Activated effector memory CD4-positive, alpha-beta T cell treated with anti-CD3 and anti-CD28 coated beads, Interleukin-2, amount 50 U/mL, for 16 hours (primary cell): ENCODE measurements at regions not wholly inside any gene's neighbourhood (a gene's known extent, or its start where the extent isn't known, plus 50 kb on each side); places are given as distances from the start of the nearest gene placed in this dataset.

Experiments used
- DNase-seq: peaks from one replicate; pipeline ENCODE4 v3.0.0-alpha.2; 2020

- DNase-seq = no peak
Observed at GRCh38 chr9:2465516-2465915, 156.1 kb upstream of the VLDLR start.

- no peak for DNase-seq
Observed at GRCh38 chr9:2465921-2466460, 155.6 kb upstream of the VLDLR start.

- no peak for DNase-seq
Observed at GRCh38 chr9:2466703-2467102, 154.9 kb upstream of the VLDLR start.

GRCh38 chr9:2469681-2470221 is 151.8 kb upstream of the VLDLR start:
- no peak for DNase-seq

- no peak for DNase-seq
Observed at GRCh38 chr9:2473681-2474080, 147.9 kb upstream of the VLDLR start.

GRCh38 chr9:2477755-2478154 is 143.8 kb upstream of the VLDLR start:
- no peak for DNase-seq

- no peak for DNase-seq
Observed at GRCh38 chr9:2478421-2478820, 143.2 kb upstream of the VLDLR start.

- DNase-seq = no peak
Observed at GRCh38 chr9:2479056-2479565, 142.5 kb upstream of the VLDLR start.

GRCh38 chr9:2480255-2480837 is 141.2 kb upstream of the VLDLR start:
- no peak for DNase-seq

GRCh38 chr9:2481216-2481615 is 140.4 kb upstream of the VLDLR start:
- DNase-seq = no peak

GRCh38 chr9:2486988-2487387 is 134.6 kb upstream of the VLDLR start:
- no peak for DNase-seq

GRCh38 chr9:2489838-2490314 is 131.7 kb upstream of the VLDLR start:
- DNase-seq = no peak

GRCh38 chr9:2492161-2492560 is 129.4 kb upstream of the VLDLR start:
- no peak for DNase-seq

- DNase-seq = no peak
Observed at GRCh38 chr9:2493109-2493508, 128.5 kb upstream of the VLDLR start.

GRCh38 chr9:2493529-2493928 is 128.1 kb upstream of the VLDLR start:
- DNase-seq = no peak

- DNase-seq = no peak
Observed at GRCh38 chr9:2494562-2494961, 127.0 kb upstream of the VLDLR start.

GRCh38 chr9:2495221-2496005 is 126.2 kb upstream of the VLDLR start:
- no peak for DNase-seq

- DNase-seq = no peak
Observed at GRCh38 chr9:2496169-2496568, 125.4 kb upstream of the VLDLR start.

GRCh38 chr9:2496934-2497333 is 124.7 kb upstream of the VLDLR start:
- no peak for DNase-seq

GRCh38 chr9:2497666-2498400 is 123.8 kb upstream of the VLDLR start:
- no peak for DNase-seq

- DNase-seq = no peak
Observed at GRCh38 chr9:2502210-2502609, 119.4 kb upstream of the VLDLR start.

GRCh38 chr9:2502760-2503159 is 118.8 kb upstream of the VLDLR start:
- no peak for DNase-seq

GRCh38 chr9:2506321-2506720 is 115.3 kb upstream of the VLDLR start:
- no peak for DNase-seq
